Right cardiac atrium (tissue), 5 donors: ENCODE measurements at regions not wholly inside any gene's neighbourhood (a gene's known extent, or its start where the extent isn't known, plus 50 kb on each side); places are given as distances from the start of the nearest gene placed in this dataset.
A peak's percentile ranks its signal among the peaks of the same experiment; 100 is the strongest.
"Not testable (repeated sequence)": the region's sequence is repeated elsewhere in the genome, so short reads cannot be mapped to it uniquely, and the experiment has no call there.

Experiments
- ATAC-seq, 2 donors: fragments of 200-7000 bp; cut with Tn5 transposase; one replicate each; pipeline versions ENCODE4 v1.8.0 to v1.9.1; 2020; ENCODE audit warnings: moderate library complexity in 2 of 2, mild to moderate bottlenecking in 1 of 2
- DNase-seq, 3 donors: peaks; one replicate each; pipeline ENCODE4 v3.0.0-alpha.2; 2020
- H3K27ac ChIP-seq: one replicate; pipeline ENCODE4 v1.5.1; 2013; ENCODE audit warnings: mild to moderate bottlenecking, low read length, control low read depth, moderate library complexity
- H3K27me3 ChIP-seq: one replicate; pipeline ENCODE4 v1.6.1; 2013; ENCODE audit not compliant: control insufficient read depth, insufficient read depth
- H3K4me1 ChIP-seq: one replicate; pipeline ENCODE4 v1.6.1; 2013; ENCODE audit warnings: low read length; ENCODE audit not compliant: control insufficient read depth, insufficient read depth
- H3K4me3 ChIP-seq: one replicate; pipeline ENCODE4 v1.5.1; 2013; ENCODE audit warnings: low read length, control low read depth
- H3K9me3 ChIP-seq: one replicate; pipeline ENCODE4 v1.6.1; 2013; ENCODE audit warnings: low read length; ENCODE audit not compliant: control insufficient read depth
- WGBS: extraction: QIAGEN DNeasy Blood & Tissue Kit; methylation state at CpG from one replicate; pipeline ENCODE4 v1.1.7; 2013; 5-methylcytosine and 5-hydroxymethylcytosine counted together
- intact Hi-C, 4 donors: fragments of 100-400 bp; cut with DNase I; formaldehyde crosslinking; loops; one replicate each; pipeline versions ENCODE4 v1.11.0 to v1.14.0; 2022 to 2023
- donor health status: healthy with polysubstance abuse.
- donor health status: DM: no; HTN: yes; CAD: no.
- donor health status: DM: no; HTN: no; CAD: no.
- donor health status: DM: no; HTN: yes; CAD: no; lungs with severe emphysema.
- donor health status: DM: yes; HTN: yes; CAD: no.

- Histone ChIP-seq H3K4me3 (no peak overlapping the region), H3K27me3 (no peaks in the 10 kb centered on the region), H3K4me1 (no peaks in the 10 kb centered on the region), H3K27ac (no peak overlapping the region), H3K9me3 (no peaks in the 10 kb centered on the region)
- ATAC-seq (peak in 1 of 2 donors; percentile 26), DNase-seq (no peak)
- 82% methylated on average over 1 of the region's 1 CpG for WGBS
- intact Hi-C loops, result no loop called here
Measured at GRCh38 chr12:67107751-67108269, 161.3 kb upstream of the CAND1 start.

GRCh38 chr12:67110345-67110744, 158.8 kb upstream of the CAND1 start:
- WGBS, result 79% methylated on average over 2 of the region's 2 CpGs
- H3K9me3 ChIP-seq, ATAC-seq, H3K27ac ChIP-seq, H3K4me1 ChIP-seq, intact Hi-C loops, DNase-seq, H3K4me3 ChIP-seq, H3K27me3 ChIP-seq: not testable (repeated sequence)

GRCh38 chr12:67111182-67111581, 158.0 kb upstream of the CAND1 start:
- intact Hi-C loops, result no loop called here
- Histone ChIP-seq H3K4me1 (no peaks in the 10 kb centered on the region), H3K27ac (no peak overlapping the region), H3K27me3 (no peaks in the 10 kb centered on the region), H3K9me3 (no peaks in the 10 kb centered on the region), H3K4me3 (no peak overlapping the region)
- ATAC-seq (no peak), DNase-seq (no peak)
- WGBS, result 74% methylated on average over 4 of the region's 4 CpGs

GRCh38 chr12:67112586-67112985, 156.6 kb upstream of the CAND1 start:
- no peaks in the 10 kb centered on the region for H3K4me1 ChIP-seq
- intact Hi-C loops, result no loop called here
- H3K27ac ChIP-seq, result no peak overlapping the region
- ATAC-seq, result no peak
- H3K4me3 ChIP-seq, result no peak overlapping the region
- H3K9me3 ChIP-seq, result no peaks in the 10 kb centered on the region
- H3K27me3 ChIP-seq, result no peaks in the 10 kb centered on the region
- no peak for DNase-seq
- WGBS, result 63% methylated on average over 5 of the region's 5 CpGs

GRCh38 chr12:67116134-67116533, 153.0 kb upstream of the CAND1 start:
- intact Hi-C loops, result no loop called here
- no peak for DNase-seq
- no peak overlapping the region for H3K27ac ChIP-seq
- no peak overlapping the region for H3K4me3 ChIP-seq
- H3K27me3 ChIP-seq, result no peaks in the 10 kb centered on the region
- no peak for ATAC-seq
- H3K4me1 ChIP-seq, result no peaks in the 10 kb centered on the region
- WGBS, result 89% methylated on average over 1 of the region's 1 CpG
- H3K9me3 ChIP-seq, result no peaks in the 10 kb centered on the region

GRCh38 chr12:67122584-67122983, 146.6 kb upstream of the CAND1 start:
- Histone ChIP-seq H3K4me1 (no peaks in the 10 kb centered on the region), H3K9me3 (no peaks in the 10 kb centered on the region), H3K27ac (no peak overlapping the region), H3K27me3 (no peaks in the 10 kb centered on the region), H3K4me3 (no peak overlapping the region)
- no peak for ATAC-seq
- DNase-seq, result no peak
- intact Hi-C loops, result no loop called here

GRCh38 chr12:67137256-67137655, 131.9 kb upstream of the CAND1 start:
- H3K4me3 ChIP-seq, result no peak overlapping the region
- no peaks in the 10 kb centered on the region for H3K27me3 ChIP-seq
- no peaks in the 10 kb centered on the region for H3K4me1 ChIP-seq
- ATAC-seq (no peak), DNase-seq (no peak)
- 90% methylated on average over 1 of the region's 1 CpG for WGBS
- no peaks in the 10 kb centered on the region for H3K9me3 ChIP-seq
- intact Hi-C loops, result no loop called here
- H3K27ac ChIP-seq, result no peak overlapping the region

GRCh38 chr12:67141296-67142018, 127.7 kb upstream of the CAND1 start:
- H3K27me3 ChIP-seq, result no peaks in the 10 kb centered on the region
- no peaks in the 10 kb centered on the region for H3K4me1 ChIP-seq
- no peak overlapping the region for H3K4me3 ChIP-seq
- 49% methylated on average over 1 of the region's 1 CpG for WGBS
- no peak for DNase-seq
- ATAC-seq, result no peak
- H3K27ac ChIP-seq, result no peak overlapping the region
- intact Hi-C loops, result no loop called here
- H3K9me3 ChIP-seq, result no peaks in the 10 kb centered on the region

- Histone ChIP-seq H3K9me3 (no peaks in the 10 kb centered on the region), H3K4me1 (no peaks in the 10 kb centered on the region), H3K4me3 (no peak overlapping the region), H3K27me3 (no peaks in the 10 kb centered on the region), H3K27ac (no peak overlapping the region)
- ATAC-seq (no peak), DNase-seq (no peak)
- WGBS, result 82% methylated on average over 4 of the region's 4 CpGs
- intact Hi-C loops, result no loop called here
Measured at GRCh38 chr12:67145692-67146091, 123.5 kb upstream of the CAND1 start.

GRCh38 chr12:67147030-67147429, 122.1 kb upstream of the CAND1 start:
- 46% methylated on average over 1 of the region's 1 CpG for WGBS
- intact Hi-C loops, result no loop called here
- ATAC-seq, result no peak
- Histone ChIP-seq H3K27ac (no peak overlapping the region), H3K27me3 (no peaks in the 10 kb centered on the region), H3K9me3 (no peaks in the 10 kb centered on the region), H3K4me3 (no peak overlapping the region), H3K4me1 (no peaks in the 10 kb centered on the region)
- DNase-seq, result no peak

- Histone ChIP-seq H3K27me3 (no peaks in the 10 kb centered on the region), H3K4me1 (no peaks in the 10 kb centered on the region), H3K27ac (no peak overlapping the region), H3K9me3 (no peaks in the 10 kb centered on the region), H3K4me3 (no peak overlapping the region)
- DNase-seq, result no peak
- ATAC-seq, result no peak
- intact Hi-C loops, result no loop called here
Measured at GRCh38 chr12:67147447-67147846, 121.7 kb upstream of the CAND1 start.

- 84% methylated on average over 1 of the region's 1 CpG for WGBS
- Histone ChIP-seq H3K4me3 (no peak overlapping the region), H3K27me3 (no peaks in the 10 kb centered on the region), H3K4me1 (no peaks in the 10 kb centered on the region), H3K27ac (no peak overlapping the region), H3K9me3 (no peaks in the 10 kb centered on the region)
- ATAC-seq (no peak), DNase-seq (no peak)
- intact Hi-C loops, result no loop called here
Measured at GRCh38 chr12:67148265-67148664, 120.9 kb upstream of the CAND1 start.
